ENCODE measurements at regions not wholly inside any gene's neighbourhood (a gene's known extent, or its start where the extent isn't known, plus 50 kb on each side); places are given as distances from the start of the nearest gene placed in this dataset.

DNA sequence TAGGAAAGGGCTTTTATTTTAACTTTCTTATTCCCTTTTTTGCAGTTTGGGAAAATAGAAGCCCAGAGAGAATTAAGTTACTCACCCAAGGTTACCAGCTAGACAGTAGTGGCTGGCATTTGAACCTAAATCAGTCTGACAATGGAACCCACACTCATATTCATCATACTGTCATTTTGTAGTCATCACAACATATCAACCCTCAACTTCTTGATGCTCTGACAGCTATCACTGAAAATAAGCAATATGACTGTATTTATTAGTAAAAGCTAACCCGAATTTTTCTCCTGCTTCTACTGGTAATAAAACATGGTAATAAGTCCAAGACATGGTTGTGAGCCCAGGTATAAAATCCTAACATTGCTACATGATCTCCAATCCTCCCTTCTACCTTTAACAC is 585.8 kb upstream of the UBE2E2 start:
- Histone ChIP-seq H4K20me1 (replicated peaks; ENCODE audit: control insufficient read depth, insufficient read depth, low read length) (no peaks in the 10 kb centered on the region), H3K9ac (ENCODE audit: insufficient read depth in 1 of 2, low read depth in 2 of 2, low read length in 2 of 2) (no peak overlapping the region), H3K4me2 (ENCODE audit: insufficient read depth, low read length) (no peak overlapping the region), H3K9me1 (ENCODE audit: control insufficient read depth, insufficient read depth, low read length) (no peaks in the 10 kb centered on the region), H3K27ac (ENCODE audit: extremely low read depth, low read depth, low read length) (no peak overlapping the region), H3K36me3 (ENCODE audit: control insufficient read depth, insufficient read depth, low read length) (no peaks in the 10 kb centered on the region), H2AFZ (ENCODE audit: low read depth, low read length) (no peak overlapping the region), H3K79me2 (ENCODE audit: control insufficient read depth, insufficient read depth, low read length) (no peaks in the 10 kb centered on the region), H3K4me3 (no peak overlapping the region), H3K9me3 (replicated peaks; ENCODE audit: control insufficient read depth, insufficient read depth, low read depth, low read length) (no peaks in the 10 kb centered on the region), H3K4me1 (replicated peaks in 1 of 2; ENCODE audit: control insufficient read depth in 2 of 2, insufficient read depth in 2 of 2, low read length in 2 of 2) (no peaks in the 10 kb centered on the region), H3K27me3 (ENCODE audit: control insufficient read depth in 2 of 2, insufficient read depth in 2 of 2, low read length in 2 of 2) (no peaks in the 10 kb centered on the region)
- 0% methylated on average over 1 of the region's 1 CpG for WGBS (ENCODE audit: insufficient coverage, low coverage, missing lambda C conversion rate)
- FAIRE-seq (no peak), DNase-seq (ENCODE audit: extremely low read depth in 1 of 4, low spot score in 3 of 4) (no peak), ATAC-seq (no peak)
- intact Hi-C loops (cut with micrococcal nuclease) = no loop called here
- POLR2A ChIA-PET = no interaction called here
- no TSS peak for BruUV-seq (replicated peaks)
- TF ChIP-seq PML (IDR thresholded peaks at IDR 0.05; ENCODE audit: low read length) (no peak), PURB (CRISPR knock-in tag; IDR thresholded peaks at IDR 0.05; ENCODE audit: low read depth) (no peak), ZNF589 (CRISPR knock-in tag; IDR thresholded peaks at IDR 0.05; ENCODE audit: low read depth) (no peak), ZC3H11A (IDR thresholded peaks at IDR 0.05; ENCODE audit: low read depth, low read length) (no peak), HDAC1 (IDR thresholded peaks at IDR 0.05) (no peak), SRSF9 (IDR thresholded peaks at IDR 0.05; ENCODE audit: borderline replicate concordance, low read depth, low read length) (no peak), MXI1 (IDR thresholded peaks at IDR 0.05; ENCODE audit: low read depth, low read length) (no peak), FUS (optimal IDR thresholded peaks at IDR 0.05; ENCODE audit: low read depth, low read length) (no peak), PRMT5 (CRISPR knock-in tag; IDR thresholded peaks at IDR 0.05) (no peak), ZNF239 (CRISPR knock-in tag; IDR thresholded peaks at IDR 0.05) (no peak)
- TF ChIP-seq, protein P1, sequence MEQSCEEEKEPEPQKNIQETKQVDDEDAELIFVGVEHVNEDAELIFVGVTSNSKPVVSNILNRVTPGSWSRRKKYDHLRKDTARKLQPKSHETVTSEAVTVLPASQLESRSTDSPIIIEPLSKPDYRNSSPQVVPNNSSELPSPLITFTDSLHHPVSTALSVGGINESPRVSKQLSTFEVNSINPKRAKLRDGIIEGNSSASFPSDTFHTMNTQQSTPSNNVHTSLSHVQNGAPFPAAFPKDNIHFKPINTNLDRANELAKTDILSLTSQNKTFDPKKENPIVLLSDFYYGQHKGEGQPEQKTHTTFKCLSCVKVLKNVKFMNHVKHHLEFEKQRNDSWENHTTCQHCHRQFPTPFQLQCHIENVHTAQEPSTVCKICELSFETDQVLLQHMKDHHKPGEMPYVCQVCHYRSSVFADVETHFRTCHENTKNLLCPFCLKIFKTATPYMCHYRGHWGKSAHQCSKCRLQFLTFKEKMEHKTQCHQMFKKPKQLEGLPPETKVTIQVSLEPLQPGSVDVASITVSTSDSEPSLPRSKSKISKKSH (CRISPR knock-in tag; IDR thresholded peaks at IDR 0.05) = no peak
- TF ChIP-seq, protein P2, sequence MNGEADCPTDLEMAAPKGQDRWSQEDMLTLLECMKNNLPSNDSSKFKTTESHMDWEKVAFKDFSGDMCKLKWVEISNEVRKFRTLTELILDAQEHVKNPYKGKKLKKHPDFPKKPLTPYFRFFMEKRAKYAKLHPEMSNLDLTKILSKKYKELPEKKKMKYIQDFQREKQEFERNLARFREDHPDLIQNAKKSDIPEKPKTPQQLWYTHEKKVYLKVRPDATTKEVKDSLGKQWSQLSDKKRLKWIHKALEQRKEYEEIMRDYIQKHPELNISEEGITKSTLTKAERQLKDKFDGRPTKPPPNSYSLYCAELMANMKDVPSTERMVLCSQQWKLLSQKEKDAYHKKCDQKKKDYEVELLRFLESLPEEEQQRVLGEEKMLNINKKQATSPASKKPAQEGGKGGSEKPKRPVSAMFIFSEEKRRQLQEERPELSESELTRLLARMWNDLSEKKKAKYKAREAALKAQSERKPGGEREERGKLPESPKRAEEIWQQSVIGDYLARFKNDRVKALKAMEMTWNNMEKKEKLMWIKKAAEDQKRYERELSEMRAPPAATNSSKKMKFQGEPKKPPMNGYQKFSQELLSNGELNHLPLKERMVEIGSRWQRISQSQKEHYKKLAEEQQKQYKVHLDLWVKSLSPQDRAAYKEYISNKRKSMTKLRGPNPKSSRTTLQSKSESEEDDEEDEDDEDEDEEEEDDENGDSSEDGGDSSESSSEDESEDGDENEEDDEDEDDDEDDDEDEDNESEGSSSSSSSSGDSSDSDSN (IDR thresholded peaks at IDR 0.05; ENCODE audit: borderline replicate concordance in 1 of 2, low read depth in 2 of 2, low read length in 2 of 2) = no peak
- TF ChIP-seq, protein P3, sequence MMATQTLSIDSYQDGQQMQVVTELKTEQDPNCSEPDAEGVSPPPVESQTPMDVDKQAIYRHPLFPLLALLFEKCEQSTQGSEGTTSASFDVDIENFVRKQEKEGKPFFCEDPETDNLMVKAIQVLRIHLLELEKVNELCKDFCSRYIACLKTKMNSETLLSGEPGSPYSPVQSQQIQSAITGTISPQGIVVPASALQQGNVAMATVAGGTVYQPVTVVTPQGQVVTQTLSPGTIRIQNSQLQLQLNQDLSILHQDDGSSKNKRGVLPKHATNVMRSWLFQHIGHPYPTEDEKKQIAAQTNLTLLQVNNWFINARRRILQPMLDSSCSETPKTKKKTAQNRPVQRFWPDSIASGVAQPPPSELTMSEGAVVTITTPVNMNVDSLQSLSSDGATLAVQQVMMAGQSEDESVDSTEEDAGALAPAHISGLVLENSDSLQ (IDR thresholded peaks at IDR 0.05) = no peak
- in situ Hi-C loops (cut with MboI) = no loop called here
- CTCF ChIA-PET (ENCODE audit: low intra/inter-chr PET ratio) = no interaction called here
